ENCODE measurements at regions not wholly inside any gene's neighbourhood (a gene's known extent, or its start where the extent isn't known, plus 50 kb on each side); places are given as distances from the start of the nearest gene placed in this dataset.

GRCh38 chr6:163916315-163917081 is 502.0 kb downstream of the QKI start:
- ATAC-seq = no peak
- no peak for TF ChIP-seq BACH2 (CRISPR knock-in tag; IDR thresholded peaks at IDR 0.05; ENCODE audit: borderline replicate concordance)
- no peak for TF ChIP-seq OSR1 (CRISPR knock-in tag; IDR thresholded peaks at IDR 0.05)
- no peak for TF ChIP-seq SNAI2 (CRISPR knock-in tag; IDR thresholded peaks at IDR 0.05)
- no peak for TF ChIP-seq ISL1 (CRISPR knock-in tag; IDR thresholded peaks at IDR 0.05)
- no peak for TF ChIP-seq POU6F1 (CRISPR knock-in tag; IDR thresholded peaks at IDR 0.05; ENCODE audit: borderline replicate concordance, low read depth)
- no peak for TF ChIP-seq TCF4 (CRISPR knock-in tag; IDR thresholded peaks at IDR 0.05; ENCODE audit: borderline replicate concordance)
- TF ChIP-seq PATZ1 (CRISPR knock-in tag; IDR thresholded peaks at IDR 0.05; ENCODE audit: borderline replicate concordance) = no peak
- TF ChIP-seq TOX (CRISPR knock-in tag; IDR thresholded peaks at IDR 0.05; ENCODE audit: borderline replicate concordance) = no peak
- no peak for TF ChIP-seq GLIS3 (CRISPR knock-in tag; IDR thresholded peaks at IDR 0.05)
- no peak for TF ChIP-seq ZNF70 (CRISPR knock-in tag; IDR thresholded peaks at IDR 0.05)
- no peak for TF ChIP-seq ZFP3 (CRISPR knock-in tag; IDR thresholded peaks at IDR 0.05)
- TF ChIP-seq ZNF8 (CRISPR knock-in tag; IDR thresholded peaks at IDR 0.05) = no peak
- no peak for TF ChIP-seq RARB (CRISPR knock-in tag; IDR thresholded peaks at IDR 0.05)
- no peak for TF ChIP-seq ZFP30 (CRISPR knock-in tag; IDR thresholded peaks at IDR 0.05)
- TF ChIP-seq CSDC2 (CRISPR knock-in tag; IDR thresholded peaks at IDR 0.05) = no peak
- no peak for TF ChIP-seq ESRRG (CRISPR knock-in tag; IDR thresholded peaks at IDR 0.05)
- no peak for TF ChIP-seq ZC3H10 (CRISPR knock-in tag; IDR thresholded peaks at IDR 0.05)
- no peak for TF ChIP-seq ZNF565 (CRISPR knock-in tag; conservative IDR thresholded peaks at IDR 0.05; ENCODE audit: low read depth)
- TF ChIP-seq PPARA (CRISPR knock-in tag; IDR thresholded peaks at IDR 0.05; ENCODE audit: borderline replicate concordance) = no peak
- TF ChIP-seq CREB5 (CRISPR knock-in tag; IDR thresholded peaks at IDR 0.05; ENCODE audit: low read depth) = no peak

- ATAC-seq = no peak
- TF ChIP-seq CSDC2 (CRISPR knock-in tag; IDR thresholded peaks at IDR 0.05) (no peak), PATZ1 (CRISPR knock-in tag; IDR thresholded peaks at IDR 0.05; ENCODE audit: borderline replicate concordance) (no peak), OSR1 (CRISPR knock-in tag; IDR thresholded peaks at IDR 0.05) (no peak), ZFP3 (CRISPR knock-in tag; IDR thresholded peaks at IDR 0.05) (no peak), SNAI2 (CRISPR knock-in tag; IDR thresholded peaks at IDR 0.05) (no peak), ZNF565 (CRISPR knock-in tag; conservative IDR thresholded peaks at IDR 0.05; ENCODE audit: low read depth) (no peak), RARB (CRISPR knock-in tag; IDR thresholded peaks at IDR 0.05) (no peak), CSRNP3 (CRISPR knock-in tag; IDR thresholded peaks at IDR 0.05) (no peak), ARNTL (CRISPR knock-in tag; IDR thresholded peaks at IDR 0.05; ENCODE audit: borderline replicate concordance, low read depth) (no peak), ZNF8 (CRISPR knock-in tag; IDR thresholded peaks at IDR 0.05) (no peak), BACH2 (CRISPR knock-in tag; IDR thresholded peaks at IDR 0.05; ENCODE audit: borderline replicate concordance) (no peak), ZC3H10 (CRISPR knock-in tag; IDR thresholded peaks at IDR 0.05) (no peak), GLIS3 (CRISPR knock-in tag; IDR thresholded peaks at IDR 0.05) (no peak), TSHZ2 (CRISPR knock-in tag; IDR thresholded peaks at IDR 0.05) (no peak), ZNF70 (CRISPR knock-in tag; IDR thresholded peaks at IDR 0.05) (no peak)
Observed at GRCh38 chr6:163915131-163915530, 500.6 kb downstream of the QKI start.

Data from SK-N-SH treated with all-trans-retinoic acid at 6 μM for 48 hours (cell line).